HG03097 (cell line): ENCODE measurements at regions not wholly inside any gene's neighbourhood (a gene's known extent, or its start where the extent isn't known, plus 50 kb on each side); places are given as distances from the start of the nearest gene placed in this dataset.
"Not testable (repeated sequence)": the region's sequence is repeated elsewhere in the genome, so short reads cannot be mapped to it uniquely, and the experiment has no call there.

Source experiments
- ATAC-seq: cut with Tn5 transposase; IDR thresholded peaks from one replicate; pipeline ENCODE4 v1.9.1; 2021; ENCODE audit not compliant: unreplicated experiment, low FRiP score

- no peak for ATAC-seq
These were observed 107.4 kb upstream of the NAMPT start for GRCh38 chr7:106392144-106392543.

DNA sequence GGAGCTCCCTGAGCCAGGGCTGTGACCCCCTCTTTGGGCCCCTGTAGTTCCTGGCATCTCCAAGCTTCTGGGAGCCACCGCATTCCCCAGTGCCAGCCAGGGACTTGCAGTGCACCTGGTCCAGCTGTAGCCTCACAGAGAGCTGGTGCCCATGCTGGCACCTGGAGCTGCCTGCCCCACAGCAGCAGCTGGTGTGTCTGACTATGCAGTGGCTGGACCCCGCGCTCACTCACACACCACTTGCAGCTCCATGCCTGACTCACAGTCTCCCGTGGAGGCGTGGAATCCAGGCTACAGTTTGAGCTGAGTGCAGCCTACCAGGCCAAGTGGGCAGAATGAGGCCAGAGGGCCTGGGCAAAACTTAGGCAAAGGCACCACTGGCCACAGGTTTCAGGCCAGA, 102.2 kb upstream of the NAMPT start:
- no peak for ATAC-seq

DNA sequence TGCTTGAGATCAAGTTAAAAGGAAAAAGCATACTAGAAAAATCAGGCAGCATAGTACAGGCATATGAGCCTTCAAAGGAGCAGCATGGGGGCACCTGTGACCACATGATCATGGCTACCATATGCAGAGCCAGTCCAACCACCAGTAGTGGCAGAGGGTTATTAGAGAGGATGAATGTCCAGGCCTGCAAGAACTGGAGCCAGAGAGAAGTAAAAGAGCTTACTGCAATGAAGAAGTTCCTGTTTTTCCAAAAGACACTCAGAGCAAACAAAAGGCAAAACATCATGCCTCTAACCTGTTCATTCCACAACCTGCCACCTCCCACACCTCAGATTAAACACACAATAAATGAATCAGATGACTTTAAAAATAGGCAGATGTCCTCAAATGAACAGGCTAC, 99.6 kb upstream of the NAMPT start:
- no peak for ATAC-seq

DNA sequence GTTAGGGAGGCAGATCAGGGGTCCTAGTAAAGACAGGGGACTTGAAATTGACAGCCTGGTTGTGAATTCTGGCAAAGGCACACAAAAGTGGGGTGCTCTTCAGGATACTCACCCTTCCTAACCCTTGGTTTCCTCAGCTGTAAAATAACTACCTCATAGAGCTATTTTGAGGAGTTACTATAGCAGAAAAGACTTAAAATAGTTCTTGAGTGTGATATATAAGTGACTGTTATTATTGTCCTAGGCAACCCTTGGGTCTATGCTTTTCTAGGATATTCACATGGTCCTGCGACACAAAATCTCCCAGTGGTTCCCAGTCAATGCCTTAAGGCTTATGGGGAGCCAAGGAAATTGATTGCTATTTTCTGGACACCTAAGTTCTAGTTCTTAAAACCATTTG, 98.1 kb upstream of the NAMPT start:
- ATAC-seq = no peak

DNA sequence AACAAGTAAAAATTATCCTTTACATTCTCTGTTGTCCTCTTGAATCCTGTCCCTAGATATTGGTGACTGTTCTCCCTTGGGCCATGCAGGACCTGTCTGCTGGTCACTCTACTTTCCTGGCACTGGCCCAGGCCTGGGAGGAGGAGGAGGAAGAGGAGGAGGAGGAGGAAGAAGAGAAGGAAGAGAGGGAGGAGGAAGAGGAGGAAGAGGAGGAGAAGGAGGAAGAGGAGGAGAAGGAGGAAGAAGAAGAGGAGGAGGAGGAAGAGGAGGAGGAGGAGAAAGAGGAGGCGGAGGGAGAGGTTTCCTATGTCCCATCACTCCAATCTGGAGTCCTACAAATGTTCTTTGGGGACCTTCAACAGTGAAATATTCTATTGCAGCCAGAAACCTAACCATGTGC, 97.3 kb upstream of the NAMPT start:
- no peak for ATAC-seq

GRCh38 chr7:106381252-106381651, 96.5 kb upstream of the NAMPT start:
- no peak for ATAC-seq

DNA sequence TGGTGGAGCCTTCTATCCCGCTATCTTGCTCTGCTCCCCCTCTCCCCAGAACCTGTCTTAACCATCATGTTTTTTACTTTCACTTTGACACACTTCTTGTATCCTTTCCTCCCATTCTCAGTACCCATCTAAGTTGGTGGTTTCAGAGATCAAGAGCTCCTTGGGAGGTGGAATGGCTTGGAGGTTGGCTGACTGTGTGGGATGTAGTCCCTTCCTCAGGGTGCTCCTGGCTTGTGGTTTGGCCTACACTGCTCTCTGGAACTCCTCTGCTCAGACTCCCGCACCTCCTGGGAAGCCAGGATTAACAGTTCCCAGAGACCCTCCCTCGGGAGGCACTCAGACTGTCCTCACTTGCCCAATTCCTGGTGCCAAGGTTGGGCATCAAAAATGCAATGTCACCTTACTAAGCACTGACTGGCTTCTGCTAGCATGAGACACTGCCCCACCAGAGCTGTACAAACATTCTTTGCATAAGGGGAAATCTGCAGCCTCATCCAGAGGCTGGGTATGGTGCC, 93.1 kb upstream of the NAMPT start:
- no peak for ATAC-seq

DNA sequence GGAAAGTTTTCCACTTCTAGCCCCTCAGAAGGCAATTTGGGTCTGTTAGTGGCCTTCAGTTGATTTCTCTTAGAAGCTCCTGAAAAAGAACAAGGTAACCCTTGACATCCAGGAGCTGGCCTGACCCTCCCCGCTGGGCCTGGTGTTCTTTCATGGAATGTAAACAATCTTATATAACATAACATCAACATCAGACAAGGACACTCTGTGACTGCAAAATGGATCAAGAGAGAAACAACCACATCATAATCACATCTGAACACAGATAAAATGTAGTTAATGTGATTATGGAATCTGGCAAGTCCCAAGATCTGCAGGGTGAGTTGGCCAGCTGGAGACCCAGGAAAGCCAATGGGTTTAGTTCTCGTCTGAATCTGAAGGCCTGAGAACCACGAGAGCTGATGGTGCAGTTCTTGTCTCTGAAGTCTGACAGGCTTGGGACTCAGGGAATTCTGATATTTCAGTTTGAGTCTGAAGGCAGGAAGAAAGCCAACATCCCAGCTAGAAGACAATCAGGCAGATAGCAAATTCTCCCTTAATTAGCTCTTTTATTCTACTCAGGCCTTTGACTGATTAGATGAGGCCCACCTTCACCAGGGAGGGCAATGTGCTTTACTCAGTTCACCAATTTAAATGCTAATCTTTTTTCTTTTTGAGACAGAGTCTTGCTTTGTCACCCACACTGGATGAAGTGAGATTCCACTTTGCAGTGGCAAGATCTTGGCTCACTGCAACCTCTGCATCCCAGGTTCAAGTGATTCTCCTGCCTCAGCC, 91.4 kb upstream of the NAMPT start:
- no peak for ATAC-seq

DNA sequence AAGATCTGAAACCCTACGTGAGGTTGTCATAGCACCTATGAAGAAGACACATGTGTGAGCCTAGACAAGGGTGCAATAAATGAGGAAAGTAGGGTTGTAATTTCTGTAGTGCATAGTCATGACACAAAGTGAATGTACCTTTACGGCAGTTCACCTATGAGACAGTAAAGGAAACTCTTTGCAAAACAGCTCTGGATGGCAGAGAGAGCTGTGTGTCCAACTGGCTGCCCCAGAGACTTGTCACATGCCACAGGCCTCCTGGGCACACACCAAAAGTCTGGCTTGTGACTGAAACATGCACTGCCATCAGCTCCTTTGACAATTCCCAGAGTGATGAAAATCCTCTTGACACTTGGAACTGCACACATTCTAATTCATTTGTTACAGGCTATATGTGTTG, 90.7 kb upstream of the NAMPT start:
- no peak for ATAC-seq

DNA sequence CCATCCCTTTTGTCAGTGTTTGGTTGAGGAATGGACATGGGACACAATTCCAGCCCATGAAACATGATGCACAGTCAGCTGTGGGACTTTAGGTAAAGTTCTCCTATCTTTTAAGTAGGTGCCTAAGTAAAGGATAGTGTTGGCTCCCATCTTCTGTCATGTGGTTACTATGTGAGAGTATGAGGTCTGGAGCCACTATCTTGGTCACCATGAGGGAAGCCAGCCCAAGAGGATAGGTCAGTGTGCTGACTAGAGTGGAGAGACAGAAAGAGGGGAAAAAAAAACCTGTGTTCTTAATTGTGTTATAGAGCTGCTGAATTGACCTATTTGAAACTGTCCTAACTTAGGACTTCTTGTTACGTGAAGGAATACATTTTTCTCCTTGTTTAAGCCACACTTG, 89.7 kb upstream of the NAMPT start:
- ATAC-seq = no peak

DNA sequence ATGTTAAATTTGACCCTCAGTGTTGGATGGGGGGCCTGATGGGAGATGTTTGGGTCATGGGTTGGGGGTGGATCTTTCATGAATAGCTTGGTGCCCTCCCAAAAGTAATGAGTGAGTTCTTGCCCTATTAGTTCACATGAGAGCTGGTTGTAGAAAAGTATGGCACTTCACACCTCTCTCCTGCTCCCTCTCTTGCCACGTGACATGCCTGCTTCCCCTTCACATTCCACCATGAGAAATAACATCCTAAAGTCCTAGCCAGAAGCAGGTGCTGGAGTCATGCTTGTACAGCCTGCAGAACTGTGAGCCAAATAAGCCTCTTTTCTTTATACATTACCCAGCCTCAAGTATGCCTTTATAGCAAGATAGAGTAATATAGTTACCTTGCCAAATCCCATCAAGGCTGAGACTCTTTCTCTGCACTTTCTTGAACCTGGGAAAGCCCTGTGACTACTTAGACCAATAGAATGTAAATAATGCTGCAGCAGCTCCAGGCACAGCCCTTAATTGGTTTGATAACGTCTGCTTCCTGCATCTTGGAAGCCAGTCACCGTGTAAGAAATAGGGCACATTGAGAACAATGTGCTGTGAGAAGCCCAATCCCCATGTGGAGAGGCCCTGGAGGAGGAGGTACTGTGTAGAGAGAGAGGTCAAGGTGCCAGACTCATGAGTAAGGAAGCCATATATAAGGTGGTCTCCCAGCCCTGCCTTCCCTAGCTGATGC, 88.0 kb upstream of the NAMPT start:
- no peak for ATAC-seq

DNA sequence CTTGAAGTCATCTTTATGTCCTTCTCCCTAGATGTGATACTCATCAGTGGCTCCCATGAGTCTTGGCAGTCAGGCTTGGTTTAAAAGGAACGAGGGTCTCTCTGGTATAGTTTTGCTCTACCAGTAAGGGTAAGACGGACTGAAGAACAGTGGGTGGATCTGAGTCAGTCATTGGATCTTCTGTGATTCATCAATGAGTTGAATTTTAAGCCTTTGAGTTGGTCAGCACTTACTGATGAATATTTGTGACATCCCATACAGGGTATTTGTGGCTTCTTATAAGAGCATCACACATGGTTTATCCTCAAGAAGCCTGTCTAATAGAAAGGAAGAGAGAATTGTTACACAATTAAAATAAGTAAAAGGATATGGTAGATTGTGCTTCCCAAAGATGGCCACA, 87.3 kb upstream of the NAMPT start:
- no peak for ATAC-seq

DNA sequence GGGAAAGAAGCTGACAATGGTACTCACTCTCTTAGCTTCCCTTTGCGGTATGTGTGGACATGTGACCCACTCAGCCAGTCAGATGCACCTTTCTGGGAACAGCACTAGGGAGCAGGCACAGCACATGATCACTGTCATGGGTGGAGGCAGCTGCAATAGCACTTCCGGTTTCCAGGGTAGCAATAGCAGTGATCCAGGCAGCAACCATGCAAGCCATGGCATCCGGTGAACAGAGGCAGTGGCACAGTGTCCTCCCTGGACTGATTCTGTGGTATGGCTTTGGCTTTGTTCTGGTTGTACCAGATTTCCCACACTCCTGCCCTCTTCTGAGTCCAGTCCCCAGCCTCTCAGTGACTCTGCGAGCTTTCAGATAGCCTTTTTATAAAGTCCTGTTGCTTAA, 86.8 kb upstream of the NAMPT start:
- no peak for ATAC-seq

- ATAC-seq = no peak
These were observed 85.8 kb upstream of the NAMPT start for GRCh38 chr7:106370542-106370941.

- no peak for ATAC-seq
These were observed 85.0 kb upstream of the NAMPT start for GRCh38 chr7:106369816-106370215.

DNA sequence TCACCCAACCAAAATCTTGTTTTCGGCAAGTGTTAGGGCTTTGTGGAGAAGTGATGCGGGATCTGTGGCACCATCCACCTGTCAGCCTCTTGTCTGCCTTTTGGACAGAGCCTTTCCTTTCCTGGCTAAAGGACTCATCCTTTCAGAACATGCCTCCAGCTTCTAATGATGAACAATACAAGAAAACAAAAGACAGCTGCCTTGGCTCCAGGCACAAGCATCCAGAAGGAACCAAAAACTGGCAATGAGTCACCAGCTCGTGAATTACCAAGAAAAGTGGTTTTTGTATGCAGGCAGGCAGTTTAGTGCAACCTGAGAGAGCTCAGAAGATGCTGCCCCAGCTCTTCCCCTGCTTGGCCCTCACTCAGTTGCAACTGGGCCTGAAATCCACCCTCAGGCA, 84.6 kb upstream of the NAMPT start:
- ATAC-seq = no peak

DNA sequence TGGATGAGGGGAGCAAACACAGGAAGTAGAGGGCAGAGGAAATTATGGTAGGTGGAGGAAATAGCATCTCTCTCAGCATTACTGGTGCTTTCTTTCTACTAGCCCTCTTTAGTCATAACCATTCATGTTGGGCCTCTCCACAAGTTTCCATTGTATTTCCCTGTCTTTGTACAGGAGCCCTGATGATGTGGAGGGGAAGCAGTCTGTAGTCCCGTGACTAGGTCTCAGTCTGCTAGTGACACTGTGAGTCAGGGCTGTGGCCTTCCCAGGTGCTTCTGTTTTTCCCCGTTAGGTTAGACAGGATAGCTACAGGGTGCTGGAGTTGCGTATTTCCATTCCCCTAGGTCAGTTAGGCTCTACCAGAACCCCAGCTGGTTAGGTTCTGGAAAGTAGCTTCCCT, 82.9 kb upstream of the NAMPT start:
- no peak for ATAC-seq

GRCh38 chr7:106367018-106367420, 82.2 kb upstream of the NAMPT start:
- no peak for ATAC-seq

- peak; percentile 81 for ATAC-seq
These were observed 80.6 kb upstream of the NAMPT start for GRCh38 chr7:106365252-106366005.

DNA sequence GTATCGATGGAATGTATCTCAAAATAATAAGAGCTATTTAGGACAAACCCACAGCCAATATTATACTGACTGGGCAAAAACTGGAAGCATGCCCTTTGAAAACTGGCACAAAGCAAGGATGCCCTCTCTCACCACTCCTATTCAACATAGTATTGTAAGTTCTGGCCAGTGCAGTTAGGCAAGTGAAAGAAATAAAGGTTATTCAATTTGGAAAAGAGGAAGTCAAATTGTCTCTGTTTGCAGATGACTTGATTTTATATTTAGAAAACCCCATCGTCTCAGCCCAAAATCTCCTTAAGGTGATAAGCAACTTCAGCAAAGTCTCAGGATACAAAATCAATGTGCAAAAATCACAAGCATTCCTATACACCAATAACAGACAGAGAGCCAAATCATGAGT, 77.7 kb upstream of the NAMPT start:
- not testable (repeated sequence) for ATAC-seq

- peak; percentile 89 for ATAC-seq
These were observed 73.4 kb upstream of the NAMPT start for GRCh38 chr7:106358103-106358663.
